A549 (cell line): ENCODE measurements at regions not wholly inside any gene's neighbourhood (a gene's known extent, or its start where the extent isn't known, plus 50 kb on each side); places are given as distances from the start of the nearest gene placed in this dataset.

Source experiments
- ATAC-seq, 2 experiments: fragments of 200-7000 bp in 1 of 2; fragments of >200 bp in 1 of 2; cut with Nextera tagmentation in 1 of 2; cut with Tn5 transposase in 1 of 2; 3 replicates each; pipeline versions ENCODE4 v1.8.0 to v1.9.1; 2018 to 2020; ENCODE audit warnings: mild to moderate bottlenecking in 1 of 2, moderate library complexity in 1 of 2
- CTCF ChIA-PET: fragments of 300-600 bp; sonication (Branson Sonifier 250); formaldehyde crosslinking; extraction: SDS; loops from one replicate; lab custom pipeline; 2021; ENCODE audit warnings: antibody characterized with exemption, inconsistent platforms; lab: Yijun Ruan, JAX
- POLR2A ChIA-PET: fragments of 350-600 bp; formaldehyde crosslinking; extraction: SDS; loops from one replicate; lab custom pipeline; 2021; ENCODE audit warnings: antibody characterized with exemption, inconsistent platforms; lab: Yijun Ruan, JAX
- DNase-seq, 2 experiments: peaks; one replicate each; pipeline versions ENCODE4 v3.0.0 to v3.0.0-alpha.2; 2011 to 2016; ENCODE audit warnings: low read depth in 1 of 2, low spot score in 1 of 2
- FAIRE-seq: peaks from 2 replicates; lab custom pipeline; 2011; peaks lifted over from hg19 to GRCh38; lab: Jason Lieb, UNC
- H3K27ac ChIP-seq, 2 experiments: fragments of >200 bp; sonication (Bioruptor Twin); formaldehyde crosslinking; 3 replicates each; pipeline ENCODE4 v1.5.1; 2016 to 2017
- H3K4me1 ChIP-seq: fragments of >200 bp; sonication (Bioruptor Twin); formaldehyde crosslinking; 3 replicates; pipeline ENCODE4 v1.6.1; 2016
- H3K4me2 ChIP-seq: fragments of >200 bp; sonication (Bioruptor Twin); formaldehyde crosslinking; 3 replicates; pipeline ENCODE4 v1.6.1; 2016
- H3K4me3 ChIP-seq: fragments of >200 bp; sonication (Bioruptor Twin); formaldehyde crosslinking; 3 replicates; pipeline ENCODE4 v1.5.1; 2016
- H3K9me3 ChIP-seq: fragments of >200 bp; sonication (Bioruptor Twin); formaldehyde crosslinking; 3 replicates; pipeline ENCODE4 v1.6.1; 2016
- BHLHE40 ChIP-seq: IDR thresholded peaks from 2 replicates; pipeline ENCODE4 v1.6.1; 2012; ENCODE audit warnings: low read depth, low read length, inconsistent platforms
- CBX2 ChIP-seq: fragments of 200-600 bp; sonication (generic); IDR thresholded peaks from 2 replicates; pipeline ENCODE4 v1.6.1; 2016; ENCODE audit warnings: low read depth, mild to moderate bottlenecking, borderline replicate concordance
- CHD4 ChIP-seq: fragments of 200-600 bp; sonication (generic); IDR thresholded peaks from 2 replicates; pipeline ENCODE4 v1.6.1; 2016; ENCODE audit warnings: antibody characterized with exemption, mild to moderate bottlenecking, borderline replicate concordance
- EHMT2 ChIP-seq: fragments of 200-600 bp; sonication (generic); IDR thresholded peaks from 2 replicates; pipeline ENCODE4 v1.6.1; 2016; ENCODE audit warnings: antibody characterized with exemption, low read depth, mild to moderate bottlenecking, moderate library complexity
- ESRRA ChIP-seq: fragments of 150-350 bp; IDR thresholded peaks from 2 replicates; pipeline ENCODE4 v1.6.1; 2014; ENCODE audit warnings: mild to moderate bottlenecking, low read length, borderline replicate concordance
- FOSL2 ChIP-seq, 2 experiments: fragments of 450-650 bp in 1 of 2; fragments of >200 bp in 1 of 2; sonication (Bioruptor Twin) in 1 of 2; formaldehyde crosslinking; IDR thresholded peaks; 2 replicates each; pipeline versions ENCODE4 v1.5.0 to v1.6.1; 2016 to 2020; ENCODE audit warnings: mild to moderate bottlenecking in 1 of 2, moderate library complexity in 1 of 2
- FOXS1 ChIP-seq: fragments of 250-450 bp; sonication (Bioruptor Pico); IDR thresholded peaks from 2 replicates; pipeline ENCODE4 v1.5.0; 2020; ENCODE audit warnings: mild to moderate bottlenecking, moderate library complexity
- HDAC2 ChIP-seq: fragments of 200-600 bp; sonication (generic); IDR thresholded peaks from 2 replicates; pipeline ENCODE4 v1.6.1; 2016
- HOXA7 ChIP-seq: fragments of 250-450 bp; sonication (Bioruptor Pico); IDR thresholded peaks from 2 replicates; pipeline ENCODE4 v1.5.0; 2020; ENCODE audit warnings: mild to moderate bottlenecking, moderate library complexity
- JUNB ChIP-seq: fragments of >200 bp; sonication (Bioruptor Twin); formaldehyde crosslinking; IDR thresholded peaks from 2 replicates; pipeline ENCODE4 v1.6.1; 2016
- KDM1A ChIP-seq: fragments of 200-600 bp; sonication (generic); IDR thresholded peaks from 2 replicates; pipeline ENCODE4 v1.6.1; 2016; ENCODE audit warnings: low read depth, mild to moderate bottlenecking
- KDM5A ChIP-seq: fragments of 200-600 bp; sonication (generic); IDR thresholded peaks from 2 replicates; pipeline ENCODE4 v1.6.1; 2016; ENCODE audit warnings: antibody characterized with exemption, mild to moderate bottlenecking
- MAZ ChIP-seq: fragments of 150-350 bp; IDR thresholded peaks from 2 replicates; pipeline ENCODE4 v1.6.1; 2014; ENCODE audit warnings: antibody characterized with exemption, low read depth, low read length, borderline replicate concordance
- PHF8 ChIP-seq: fragments of 200-600 bp; sonication (generic); IDR thresholded peaks from 2 replicates; pipeline ENCODE4 v1.6.1; 2016; ENCODE audit warnings: low read depth, mild to moderate bottlenecking, antibody characterized with exemption, moderate library complexity, borderline replicate concordance
- POLR2AphosphoS2 ChIP-seq: conservative IDR thresholded peaks from 2 replicates; pipeline ENCODE4 v1.6.1; 2012; ENCODE audit warnings: low read length, improper control_type of control experiment, inconsistent platforms
- RARB ChIP-seq: fragments of 250-450 bp; sonication (Bioruptor Pico); IDR thresholded peaks from 2 replicates; pipeline ENCODE4 v1.8.0; 2021; ENCODE audit warnings: mild to moderate bottlenecking, moderate library complexity
- RFX5 ChIP-seq: fragments of 450-650 bp; IDR thresholded peaks from 2 replicates; pipeline ENCODE4 v1.7.1; 2014; ENCODE audit warnings: antibody characterized with exemption, mild to moderate bottlenecking, moderate library complexity
- SREBF2 ChIP-seq: fragments of 450-650 bp; IDR thresholded peaks from 2 replicates; pipeline ENCODE4 v1.6.1; 2014; ENCODE audit warnings: mild to moderate bottlenecking, moderate library complexity
- TFCP2L1 ChIP-seq: fragments of 250-450 bp; sonication (Bioruptor Pico); IDR thresholded peaks from 2 replicates; pipeline ENCODE4 v1.5.0; 2021; ENCODE audit warnings: mild to moderate bottlenecking
- TP53 ChIP-seq: fragments of 250-450 bp; sonication (Bioruptor Pico); IDR thresholded peaks from 2 replicates; pipeline ENCODE4 v1.5.0; 2021; ENCODE audit warnings: mild to moderate bottlenecking, moderate library complexity
- ZC3H11A ChIP-seq: fragments of 450-650 bp; IDR thresholded peaks from 2 replicates; pipeline ENCODE4 v1.6.1; 2014; ENCODE audit warnings: antibody characterized with exemption, mild to moderate bottlenecking
- ZFP36 ChIP-seq: fragments of 450-650 bp; IDR thresholded peaks from 2 replicates; pipeline ENCODE4 v1.6.1; 2014; ENCODE audit warnings: borderline replicate concordance; ENCODE audit not compliant: partially characterized antibody
- ZNF302 ChIP-seq: fragments of 250-450 bp; sonication (Bioruptor Pico); IDR thresholded peaks from 2 replicates; pipeline ENCODE4 v1.9.0; 2021; ENCODE audit warnings: inconsistent platforms, mild to moderate bottlenecking, moderate library complexity
- WGBS: methylation state at CpG from one replicate; pipeline ENCODE4 v1.1.6; 2017; ENCODE audit errors: missing lambda C conversion rate; 5-methylcytosine and 5-hydroxymethylcytosine counted together
- TF ChIP-seq, protein P1 (sequence below): fragments of 450-650 bp; IDR thresholded peaks from 2 replicates; pipeline ENCODE4 v1.6.1; 2014; ENCODE audit warnings: antibody characterized with exemption
- TF ChIP-seq, protein P2 (sequence below): fragments of >200 bp; sonication (Bioruptor Twin); formaldehyde crosslinking; IDR thresholded peaks from 3 replicates; pipeline ENCODE4 v1.5.1; 2016
- TF ChIP-seq, protein P3 (sequence below): IDR thresholded peaks from 2 replicates; pipeline ENCODE4 v1.6.1; 2012; ENCODE audit warnings: low read depth, borderline replicate concordance
- TF ChIP-seq, protein P4 (sequence below): fragments of 250-450 bp; sonication (Bioruptor Pico); IDR thresholded peaks from 2 replicates; pipeline ENCODE4 v1.5.0; 2021; ENCODE audit warnings: mild to moderate bottlenecking, moderate library complexity, borderline replicate concordance
- TF ChIP-seq, protein P5 (sequence below): fragments of >200 bp; sonication (Bioruptor Twin); formaldehyde crosslinking; IDR thresholded peaks from 2 replicates; pipeline ENCODE4 v1.6.1; 2016
- TF ChIP-seq, protein P6 (sequence below): fragments of 150-350 bp; IDR thresholded peaks from 2 replicates; pipeline ENCODE4 v1.6.1; 2014; ENCODE audit warnings: low read depth, mild to moderate bottlenecking, low read length

DNA sequence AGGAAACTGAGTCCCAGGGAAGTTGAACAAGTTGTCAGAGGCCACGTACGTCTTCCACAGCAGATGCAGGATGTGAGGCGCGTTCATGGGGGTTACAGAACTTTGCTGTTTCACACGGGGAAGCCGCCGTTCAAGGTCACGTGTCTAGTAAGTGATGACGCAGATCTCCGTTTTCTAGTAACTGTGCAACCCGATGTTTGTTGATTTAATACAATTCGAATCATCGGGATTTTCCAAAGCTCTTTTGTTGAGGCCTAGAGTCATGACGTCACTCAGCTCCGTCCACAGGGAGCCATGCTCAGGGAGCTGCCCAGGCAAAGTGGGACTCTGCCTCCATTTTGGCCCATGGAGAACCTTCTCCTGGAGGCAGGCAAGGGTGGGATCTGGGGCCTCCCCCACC lies 1121.8 kb downstream of the TBC1D22A start:
- WGBS = 22% methylated on average over 14 of the region's 15 CpGs
- Histone ChIP-seq H3K27ac (0 out of 6 replicates have a peak overlapping the region, but pooled peaks of 1 of the 2 experiments have one; percentile 33), H3K4me2 (no peak overlapping the region), H3K4me1 (no peaks in the 10 kb centered on the region), H3K9me3 (no peaks in the 10 kb centered on the region), H3K4me3 (no peak overlapping the region)
- FAIRE-seq (no peak), ATAC-seq (no peak), DNase-seq (peak; percentile 1 to 52)
- TF ChIP-seq KDM5A (no peak), ZFP36 (no peak)
- TF ChIP-seq, protein P1, sequence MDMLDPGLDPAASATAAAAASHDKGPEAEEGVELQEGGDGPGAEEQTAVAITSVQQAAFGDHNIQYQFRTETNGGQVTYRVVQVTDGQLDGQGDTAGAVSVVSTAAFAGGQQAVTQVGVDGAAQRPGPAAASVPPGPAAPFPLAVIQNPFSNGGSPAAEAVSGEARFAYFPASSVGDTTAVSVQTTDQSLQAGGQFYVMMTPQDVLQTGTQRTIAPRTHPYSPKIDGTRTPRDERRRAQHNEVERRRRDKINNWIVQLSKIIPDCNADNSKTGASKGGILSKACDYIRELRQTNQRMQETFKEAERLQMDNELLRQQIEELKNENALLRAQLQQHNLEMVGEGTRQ = peak; percentile 51
- CTCF ChIA-PET = no interaction called here
- POLR2A ChIA-PET = no interaction called here

DNA sequence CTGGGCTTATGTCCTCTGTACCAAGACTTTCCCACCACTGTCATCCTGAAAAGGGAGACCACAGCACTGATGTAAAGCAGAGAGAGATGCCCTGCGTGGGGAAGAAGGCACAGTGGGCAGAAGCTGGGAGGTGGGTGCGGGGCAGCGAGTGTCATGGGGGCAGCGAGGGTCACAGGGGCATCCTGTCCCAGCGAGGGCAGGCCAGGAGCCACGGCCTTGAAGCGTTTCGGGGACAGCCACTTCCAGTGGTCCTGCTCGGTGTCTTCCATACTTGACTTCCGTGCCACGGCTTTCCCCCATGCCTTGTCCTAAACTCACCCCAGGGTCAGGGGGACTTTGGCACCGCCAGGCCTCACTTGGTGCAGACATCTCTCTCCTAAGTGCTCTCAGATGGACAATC lies 1121.3 kb downstream of the TBC1D22A start:
- ChIA-PET CTCF (no interaction called here), POLR2A (no interaction called here)
- Histone ChIP-seq H3K9me3 (no peaks in the 10 kb centered on the region), H3K4me3 (no peak overlapping the region), H3K4me1 (no peaks in the 10 kb centered on the region), H3K27ac (no peak overlapping the region), H3K4me2 (no peak overlapping the region)
- TF ChIP-seq RARB (CRISPR knock-in tag) (no peak), POLR2AphosphoS2 (no peak), BHLHE40 (no peak), FOXS1 (no peak), KDM1A (no peak), CBX2 (no peak), HOXA7 (CRISPR knock-in tag) (no peak), EHMT2 (no peak), PHF8 (no peak), JUNB (no peak), FOSL2 (IDR thresholded peaks at IDR 0.05) (no peak), FOSL2 (CRISPR knock-in tag; IDR thresholded peaks at IDR 0.05) (no peak), HDAC2 (no peak), RFX5 (no peak), SREBF2 (no peak)
- TF ChIP-seq, protein P2, sequence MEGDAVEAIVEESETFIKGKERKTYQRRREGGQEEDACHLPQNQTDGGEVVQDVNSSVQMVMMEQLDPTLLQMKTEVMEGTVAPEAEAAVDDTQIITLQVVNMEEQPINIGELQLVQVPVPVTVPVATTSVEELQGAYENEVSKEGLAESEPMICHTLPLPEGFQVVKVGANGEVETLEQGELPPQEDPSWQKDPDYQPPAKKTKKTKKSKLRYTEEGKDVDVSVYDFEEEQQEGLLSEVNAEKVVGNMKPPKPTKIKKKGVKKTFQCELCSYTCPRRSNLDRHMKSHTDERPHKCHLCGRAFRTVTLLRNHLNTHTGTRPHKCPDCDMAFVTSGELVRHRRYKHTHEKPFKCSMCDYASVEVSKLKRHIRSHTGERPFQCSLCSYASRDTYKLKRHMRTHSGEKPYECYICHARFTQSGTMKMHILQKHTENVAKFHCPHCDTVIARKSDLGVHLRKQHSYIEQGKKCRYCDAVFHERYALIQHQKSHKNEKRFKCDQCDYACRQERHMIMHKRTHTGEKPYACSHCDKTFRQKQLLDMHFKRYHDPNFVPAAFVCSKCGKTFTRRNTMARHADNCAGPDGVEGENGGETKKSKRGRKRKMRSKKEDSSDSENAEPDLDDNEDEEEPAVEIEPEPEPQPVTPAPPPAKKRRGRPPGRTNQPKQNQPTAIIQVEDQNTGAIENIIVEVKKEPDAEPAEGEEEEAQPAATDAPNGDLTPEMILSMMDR = no peak
- TF ChIP-seq, protein P3, sequence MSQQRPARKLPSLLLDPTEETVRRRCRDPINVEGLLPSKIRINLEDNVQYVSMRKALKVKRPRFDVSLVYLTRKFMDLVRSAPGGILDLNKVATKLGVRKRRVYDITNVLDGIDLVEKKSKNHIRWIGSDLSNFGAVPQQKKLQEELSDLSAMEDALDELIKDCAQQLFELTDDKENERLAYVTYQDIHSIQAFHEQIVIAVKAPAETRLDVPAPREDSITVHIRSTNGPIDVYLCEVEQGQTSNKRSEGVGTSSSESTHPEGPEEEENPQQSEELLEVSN = no peak
- TF ChIP-seq, protein P4, sequence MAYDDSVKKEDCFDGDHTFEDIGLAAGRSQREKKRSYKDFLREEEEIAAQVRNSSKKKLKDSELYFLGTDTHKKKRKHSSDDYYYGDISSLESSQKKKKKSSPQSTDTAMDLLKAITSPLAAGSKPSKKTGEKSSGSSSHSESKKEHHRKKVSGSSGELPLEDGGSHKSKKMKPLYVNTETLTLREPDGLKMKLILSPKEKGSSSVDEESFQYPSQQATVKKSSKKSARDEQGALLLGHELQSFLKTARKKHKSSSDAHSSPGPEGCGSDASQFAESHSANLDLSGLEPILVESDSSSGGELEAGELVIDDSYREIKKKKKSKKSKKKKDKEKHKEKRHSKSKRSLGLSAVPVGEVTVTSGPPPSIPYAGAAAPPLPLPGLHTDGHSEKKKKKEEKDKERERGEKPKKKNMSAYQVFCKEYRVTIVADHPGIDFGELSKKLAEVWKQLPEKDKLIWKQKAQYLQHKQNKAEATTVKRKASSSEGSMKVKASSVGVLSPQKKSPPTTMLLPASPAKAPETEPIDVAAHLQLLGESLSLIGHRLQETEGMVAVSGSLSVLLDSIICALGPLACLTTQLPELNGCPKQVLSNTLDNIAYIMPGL = no peak
- TF ChIP-seq, protein P5, sequence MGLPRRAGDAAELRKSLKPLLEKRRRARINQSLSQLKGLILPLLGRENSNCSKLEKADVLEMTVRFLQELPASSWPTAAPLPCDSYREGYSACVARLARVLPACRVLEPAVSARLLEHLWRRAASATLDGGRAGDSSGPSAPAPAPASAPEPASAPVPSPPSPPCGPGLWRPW = no peak
- ATAC-seq = no peak
- 74% methylated on average over 11 of the region's 12 CpGs for WGBS
- DNase-seq = no peak
- no peak for FAIRE-seq

DNA sequence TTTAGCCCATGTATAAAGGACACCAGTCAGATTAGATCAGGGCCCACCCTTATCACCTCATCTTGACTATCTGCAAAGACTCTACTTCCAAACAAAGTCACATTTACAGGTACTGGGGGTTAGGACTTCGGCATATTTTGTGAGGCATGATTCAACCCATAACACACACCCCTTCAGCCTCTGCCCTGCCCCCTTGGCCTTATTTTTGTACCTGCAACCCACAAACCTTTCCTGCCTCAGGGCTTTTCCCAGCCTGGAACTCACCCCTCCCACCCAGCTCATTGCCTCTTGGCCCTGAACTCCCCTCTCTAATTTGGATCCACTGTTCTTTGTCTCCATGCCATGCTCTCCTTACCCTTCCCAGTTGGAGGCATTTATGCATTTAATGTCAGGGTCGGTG lies 1116.9 kb downstream of the TBC1D22A start:
- Histone ChIP-seq H3K4me2 (no peak overlapping the region), H3K4me3 (no peak overlapping the region), H3K9me3 (no peaks in the 10 kb centered on the region), H3K4me1 (no peaks in the 10 kb centered on the region), H3K27ac (no peak overlapping the region)
- POLR2A ChIA-PET = no interaction called here
- no peak for ATAC-seq
- 54% methylated on average over 2 of the region's 2 CpGs for WGBS
- CTCF ChIA-PET = no interaction called here
- FAIRE-seq = no peak
- DNase-seq = no peak
- no peak for TF ChIP-seq MAZ
- TF ChIP-seq ZC3H11A = no peak
- TF ChIP-seq ZNF302 (CRISPR knock-in tag) = no peak
- TF ChIP-seq POLR2AphosphoS2 = no peak
- TF ChIP-seq TP53 (CRISPR knock-in tag) = no peak
- no peak for TF ChIP-seq ZFP36
- no peak for TF ChIP-seq TFCP2L1 (CRISPR knock-in tag)
- TF ChIP-seq, protein P6, sequence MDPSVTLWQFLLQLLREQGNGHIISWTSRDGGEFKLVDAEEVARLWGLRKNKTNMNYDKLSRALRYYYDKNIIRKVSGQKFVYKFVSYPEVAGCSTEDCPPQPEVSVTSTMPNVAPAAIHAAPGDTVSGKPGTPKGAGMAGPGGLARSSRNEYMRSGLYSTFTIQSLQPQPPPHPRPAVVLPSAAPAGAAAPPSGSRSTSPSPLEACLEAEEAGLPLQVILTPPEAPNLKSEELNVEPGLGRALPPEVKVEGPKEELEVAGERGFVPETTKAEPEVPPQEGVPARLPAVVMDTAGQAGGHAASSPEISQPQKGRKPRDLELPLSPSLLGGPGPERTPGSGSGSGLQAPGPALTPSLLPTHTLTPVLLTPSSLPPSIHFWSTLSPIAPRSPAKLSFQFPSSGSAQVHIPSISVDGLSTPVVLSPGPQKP = no peak
- no peak for TF ChIP-seq EHMT2
- TF ChIP-seq, protein P3 = no peak
- TF ChIP-seq ESRRA = no peak
- TF ChIP-seq CHD4 = no peak
